ENCODE measurements at regions not wholly inside any gene's neighbourhood (a gene's known extent, or its start where the extent isn't known, plus 50 kb on each side); places are given as distances from the start of the nearest gene placed in this dataset.
A peak's percentile ranks its signal among the peaks of the same experiment; 100 is the strongest.

GRCh38 chr17:56085576-56086267, 67.6 kb upstream of the ANKFN1 start:
- no peak overlapping the region for H3K9ac ChIP-seq (ENCODE audit: low read length)
- H3K4me1 ChIP-seq (ENCODE audit: low read length) = no peaks in the 10 kb centered on the region
- H3K4me3 ChIP-seq (ENCODE audit: low read length) = no peak overlapping the region
- no peaks in the 10 kb centered on the region for H3K79me2 ChIP-seq (ENCODE audit: low read length)
- no peaks in the 10 kb centered on the region for H3F3A ChIP-seq (ENCODE audit: insufficient read depth, low read length)
- H3K27me3 ChIP-seq (replicated peaks; ENCODE audit: insufficient read depth, low read length) = no peaks in the 10 kb centered on the region
- no peaks in the 10 kb centered on the region for H3K36me3 ChIP-seq (replicated peaks; ENCODE audit: insufficient read depth, low read length)
- TF ChIP-seq EZH2 (optimal IDR thresholded peaks at IDR 0.05; ENCODE audit: low read depth, low read length) (no peak), CTCF (IDR thresholded peaks at IDR 0.05; ENCODE audit: low read length) (no peak), EZH2phosphoT487 (IDR thresholded peaks at IDR 0.05; ENCODE audit: low read length) (no peak)
- no peaks in the 10 kb centered on the region for H3K9me2 ChIP-seq (replicated peaks; ENCODE audit: insufficient read depth, low read length)
- no peak overlapping the region for H3K4me2 ChIP-seq (ENCODE audit: low read depth, low read length)
- no peak overlapping the region for H2AFZ ChIP-seq (ENCODE audit: low read length)
- H3K27ac ChIP-seq (ENCODE audit: low read length) = no peak overlapping the region
- DNase-seq = peak; percentile 10
- no peaks in the 10 kb centered on the region for H4K20me1 ChIP-seq (ENCODE audit: insufficient read depth, low read length)
- H3K9me3 ChIP-seq (replicated peaks; ENCODE audit: insufficient read depth, low read length) = no peaks in the 10 kb centered on the region

- no peaks in the 10 kb centered on the region for H3K9me2 ChIP-seq (replicated peaks; ENCODE audit: insufficient read depth, low read length)
- H2AFZ ChIP-seq (ENCODE audit: low read length) = no peak overlapping the region
- H3F3A ChIP-seq (ENCODE audit: insufficient read depth, low read length) = no peaks in the 10 kb centered on the region
- H3K9ac ChIP-seq (ENCODE audit: low read length) = no peak overlapping the region
- TF ChIP-seq EZH2phosphoT487 (IDR thresholded peaks at IDR 0.05; ENCODE audit: low read length) = no peak
- no peak for TF ChIP-seq CTCF (IDR thresholded peaks at IDR 0.05; ENCODE audit: low read length)
- no peak for TF ChIP-seq EZH2 (optimal IDR thresholded peaks at IDR 0.05; ENCODE audit: low read depth, low read length)
- no peak overlapping the region for H3K4me3 ChIP-seq (ENCODE audit: low read length)
- H4K20me1 ChIP-seq (ENCODE audit: insufficient read depth, low read length) = no peaks in the 10 kb centered on the region
- no peaks in the 10 kb centered on the region for H3K27me3 ChIP-seq (replicated peaks; ENCODE audit: insufficient read depth, low read length)
- H3K4me2 ChIP-seq (ENCODE audit: low read depth, low read length) = no peak overlapping the region
- H3K79me2 ChIP-seq (ENCODE audit: low read length) = no peaks in the 10 kb centered on the region
- peak; percentile 39 for DNase-seq
- no peaks in the 10 kb centered on the region for H3K4me1 ChIP-seq (ENCODE audit: low read length)
- no peaks in the 10 kb centered on the region for H3K36me3 ChIP-seq (replicated peaks; ENCODE audit: insufficient read depth, low read length)
- H3K27ac ChIP-seq (ENCODE audit: low read length) = no peak overlapping the region
- H3K9me3 ChIP-seq (replicated peaks; ENCODE audit: insufficient read depth, low read length) = no peaks in the 10 kb centered on the region
Observed at GRCh38 chr17:56087199-56087598, 66.1 kb upstream of the ANKFN1 start.

- Histone ChIP-seq H3K4me2 (ENCODE audit: low read depth, low read length) (no peak overlapping the region), H3K79me2 (ENCODE audit: low read length) (no peaks in the 10 kb centered on the region), H3K9me2 (replicated peaks; ENCODE audit: insufficient read depth, low read length) (no peaks in the 10 kb centered on the region), H4K20me1 (ENCODE audit: insufficient read depth, low read length) (no peaks in the 10 kb centered on the region), H3K27me3 (replicated peaks; ENCODE audit: insufficient read depth, low read length) (no peaks in the 10 kb centered on the region), H2AFZ (ENCODE audit: low read length) (no peak overlapping the region), H3K27ac (ENCODE audit: low read length) (no peak overlapping the region), H3K9ac (ENCODE audit: low read length) (no peak overlapping the region), H3K4me1 (ENCODE audit: low read length) (peaks cover 7% of the 10 kb centered on the region; the same call in 1 of the 2 replicates), H3K4me3 (ENCODE audit: low read length) (no peak overlapping the region), H3K36me3 (replicated peaks; ENCODE audit: insufficient read depth, low read length) (no peaks in the 10 kb centered on the region), H3F3A (ENCODE audit: insufficient read depth, low read length) (0 out of 2 replicates have a peak, but pooled peaks cover 6% of the 10 kb centered on the region), H3K9me3 (replicated peaks; ENCODE audit: insufficient read depth, low read length) (no peaks in the 10 kb centered on the region)
- TF ChIP-seq EZH2 (optimal IDR thresholded peaks at IDR 0.05; ENCODE audit: low read depth, low read length) = no peak
- TF ChIP-seq CTCF (IDR thresholded peaks at IDR 0.05; ENCODE audit: low read length) = no peak
- no peak for TF ChIP-seq EZH2phosphoT487 (IDR thresholded peaks at IDR 0.05; ENCODE audit: low read length)
- peak; percentile 16 for DNase-seq
Observed at GRCh38 chr17:56096026-56096810, 57.1 kb upstream of the ANKFN1 start.
